DOHH2 (cell line): ENCODE measurements at regions not wholly inside any gene's neighbourhood (a gene's known extent, or its start where the extent isn't known, plus 50 kb on each side); places are given as distances from the start of the nearest gene placed in this dataset.

Experiments used
- CTCF ChIP-seq: fragments of 200-600 bp; sonication (generic); IDR thresholded peaks from one replicate; pipeline ENCODE4 v1.5.1; 2014; ENCODE audit warnings: antibody characterized with exemption, mild to moderate bottlenecking, low read depth, low read length; ENCODE audit not compliant: poor library complexity, severe bottlenecking
- EZH2phosphoT487 ChIP-seq: fragments of 200-600 bp; sonication (generic); IDR thresholded peaks from 2 replicates; pipeline ENCODE4 v1.6.1; 2017; ENCODE audit warnings: borderline replicate concordance, mild to moderate bottlenecking, antibody characterized with exemption, low read length, moderate library complexity, mixed read lengths

- TF ChIP-seq CTCF (no peak), EZH2phosphoT487 (no peak)
These were observed 126.0 kb upstream of the CHST9 start for GRCh38 chr18:27311114-27311513.
